Sigmoid colon (tissue), 4 donors: ENCODE measurements at regions not wholly inside any gene's neighbourhood (a gene's known extent, or its start where the extent isn't known, plus 50 kb on each side); places are given as distances from the start of the nearest gene placed in this dataset.

Source experiments
- CTCF ChIP-seq, 4 experiments: fragments of 450-650 bp in 3 of 4; fragments of 200-600 bp in 1 of 4; IDR thresholded peaks; one replicate each; pipeline ENCODE4 v1.5.1; 2016 to 2019; ENCODE audit warnings: antibody characterized with exemption in 4 of 4, mild to moderate bottlenecking in 3 of 4, moderate library complexity in 2 of 4
- POLR2A ChIP-seq, 2 donors: fragments of 450-650 bp; IDR thresholded peaks; one replicate each; pipeline ENCODE4 v1.6.1; 2016; ENCODE audit warnings: antibody characterized with exemption in 2 of 2, mild to moderate bottlenecking in 2 of 2, moderate library complexity in 2 of 2
- POLR2AphosphoS5 ChIP-seq, 4 donors: sonication (generic); formaldehyde crosslinking; IDR thresholded peaks; one replicate each; pipeline ENCODE4 v1.6.1; 2017; ENCODE audit warnings: antibody characterized with exemption in 4 of 4

GRCh38 chr12:11969437-11970154 lies 101.1 kb upstream of the BCL2L14 start:
- TF ChIP-seq POLR2AphosphoS5 (IDR thresholded peaks at IDR 0.05) (no peak), CTCF (IDR thresholded peaks at IDR 0.05) (no peak), POLR2A (IDR thresholded peaks at IDR 0.05) (no peak)
